ENCODE measurements at regions not wholly inside any gene's neighbourhood (a gene's known extent, or its start where the extent isn't known, plus 50 kb on each side); places are given as distances from the start of the nearest gene placed in this dataset.
"Not testable (repeated sequence)": the region's sequence is repeated elsewhere in the genome, so short reads cannot be mapped to it uniquely, and the experiment has no call there.

DNA sequence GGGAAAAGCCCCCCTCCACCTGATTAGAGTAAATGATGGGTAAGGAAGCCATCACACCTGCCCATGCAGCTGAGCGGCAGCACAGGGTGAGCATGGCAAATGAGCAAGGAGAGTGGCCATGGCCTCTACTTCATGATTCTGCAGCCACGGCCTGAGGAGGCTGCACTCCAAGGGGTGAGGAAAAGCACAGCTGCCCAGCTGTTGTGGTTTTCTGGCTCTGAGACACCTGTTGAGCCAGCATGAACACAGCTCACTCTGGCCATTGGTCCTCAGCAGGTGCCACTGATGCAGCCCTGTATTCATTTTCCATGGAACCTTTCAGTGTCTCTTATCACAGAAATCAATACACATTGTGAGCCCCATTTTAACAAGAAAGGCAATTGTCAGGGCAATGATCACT lies 707.2 kb downstream of the AACS start:
- DNase-seq (ENCODE audit: low read depth in 2 of 2), result no peak

DNA sequence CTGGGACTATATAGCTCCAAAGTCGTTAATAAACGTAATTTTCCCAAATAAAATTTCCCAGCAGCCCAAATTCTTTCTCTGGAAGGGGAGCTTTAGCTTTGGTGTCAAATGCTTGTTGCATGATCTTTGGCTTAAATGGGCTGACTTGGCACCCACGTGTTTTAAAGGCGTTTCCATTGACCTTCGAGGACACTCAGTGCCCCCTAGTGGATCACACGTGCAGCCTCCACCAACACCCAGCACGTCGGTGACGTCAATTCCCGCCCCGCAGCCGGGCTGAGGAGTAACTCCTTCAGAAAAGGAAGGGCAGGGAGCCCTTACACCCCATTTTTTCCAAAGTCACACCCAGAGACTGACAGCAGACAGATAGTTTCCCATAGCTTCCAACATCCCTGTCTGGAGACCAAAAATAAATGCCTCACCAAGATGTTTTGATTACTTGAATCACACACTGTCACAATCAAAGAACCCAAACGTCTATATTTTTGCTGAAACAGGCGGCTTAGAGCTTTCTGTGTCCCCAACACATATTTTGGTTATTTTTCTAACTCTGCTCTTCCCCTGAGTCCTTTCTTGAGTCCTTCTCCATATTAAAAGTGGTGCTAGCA lies 707.9 kb downstream of the AACS start:
- no peak for DNase-seq (ENCODE audit: low read depth in 2 of 2)

DNA sequence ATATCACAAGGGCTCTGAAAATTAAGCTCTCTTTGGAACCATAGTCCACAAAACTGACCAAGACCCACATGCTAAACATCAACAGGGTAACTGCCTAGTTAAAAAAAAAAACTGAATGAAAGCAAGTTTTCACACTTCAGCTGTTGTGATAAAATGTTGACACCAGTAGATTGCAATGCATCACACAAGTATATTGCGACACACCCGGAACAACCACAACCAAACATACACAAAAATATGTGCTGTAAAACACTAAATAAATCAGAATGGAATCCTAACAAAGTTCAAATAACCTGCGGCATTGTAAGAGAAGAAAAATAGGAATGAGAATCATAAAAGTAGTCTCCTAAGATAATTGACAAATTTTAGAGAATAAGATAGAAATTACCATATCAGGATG lies 710.3 kb downstream of the AACS start:
- no peak for DNase-seq (ENCODE audit: low read depth in 2 of 2)

DNA sequence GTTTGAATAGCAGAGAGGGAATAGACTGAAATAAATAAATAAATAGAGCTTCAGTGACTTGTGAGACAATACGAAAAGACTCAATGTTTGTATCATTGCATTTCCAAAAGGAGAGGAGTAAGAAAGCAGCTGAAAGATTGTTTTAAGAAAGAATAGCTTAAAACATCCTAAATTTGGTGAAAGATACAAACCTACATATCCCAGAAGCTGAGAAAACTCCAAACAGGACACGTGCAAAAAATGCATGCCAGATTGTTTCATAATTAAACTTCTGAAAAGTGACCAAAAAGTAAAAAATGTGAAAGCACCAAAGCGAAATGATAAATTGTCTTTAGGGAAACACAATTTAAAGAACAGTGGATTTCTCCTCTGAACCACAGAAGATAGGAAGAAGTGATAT lies 711.0 kb downstream of the AACS start:
- DNase-seq (ENCODE audit: low read depth in 2 of 2), result no peak

DNA sequence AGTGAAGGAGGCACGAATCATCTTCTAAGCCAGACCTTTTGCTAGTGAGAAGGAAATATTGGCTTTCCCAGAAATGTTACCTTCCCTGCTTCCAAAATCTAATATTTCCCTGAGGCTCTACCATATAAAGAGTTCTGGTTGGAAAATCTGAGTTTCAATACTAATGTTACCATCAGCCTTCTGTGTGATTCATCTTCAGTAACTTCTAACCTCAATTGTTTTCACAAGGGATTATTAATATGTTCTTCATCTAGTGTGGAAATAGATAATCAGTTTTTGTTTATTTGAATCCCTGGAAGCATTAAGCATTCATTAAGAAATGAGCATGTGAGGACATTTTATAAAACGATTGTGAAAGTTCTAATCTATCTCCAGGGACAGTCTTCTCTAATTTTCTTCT lies 720.9 kb downstream of the AACS start:
- no peak for DNase-seq (ENCODE audit: low read depth in 2 of 2)

DNA sequence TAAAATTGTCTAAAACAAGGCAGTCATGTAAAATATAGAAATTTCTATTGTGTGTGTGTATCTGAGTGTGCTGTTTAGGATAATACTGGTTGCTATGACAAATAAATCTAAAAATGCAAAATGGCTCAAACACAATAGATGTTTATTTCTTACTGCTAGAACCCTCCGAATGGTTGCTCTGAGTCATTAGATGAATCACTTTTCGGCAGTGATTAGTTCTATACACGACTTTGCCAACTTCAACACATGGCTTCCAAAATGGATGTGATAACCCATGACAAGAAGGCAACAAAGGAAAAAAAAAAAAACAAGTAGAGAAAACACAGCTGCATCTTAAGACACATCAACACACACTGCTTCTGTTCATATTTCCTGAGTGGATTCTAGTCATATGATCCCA lies 729.2 kb downstream of the AACS start:
- DNase-seq (ENCODE audit: low read depth in 2 of 2), result no peak

DNA sequence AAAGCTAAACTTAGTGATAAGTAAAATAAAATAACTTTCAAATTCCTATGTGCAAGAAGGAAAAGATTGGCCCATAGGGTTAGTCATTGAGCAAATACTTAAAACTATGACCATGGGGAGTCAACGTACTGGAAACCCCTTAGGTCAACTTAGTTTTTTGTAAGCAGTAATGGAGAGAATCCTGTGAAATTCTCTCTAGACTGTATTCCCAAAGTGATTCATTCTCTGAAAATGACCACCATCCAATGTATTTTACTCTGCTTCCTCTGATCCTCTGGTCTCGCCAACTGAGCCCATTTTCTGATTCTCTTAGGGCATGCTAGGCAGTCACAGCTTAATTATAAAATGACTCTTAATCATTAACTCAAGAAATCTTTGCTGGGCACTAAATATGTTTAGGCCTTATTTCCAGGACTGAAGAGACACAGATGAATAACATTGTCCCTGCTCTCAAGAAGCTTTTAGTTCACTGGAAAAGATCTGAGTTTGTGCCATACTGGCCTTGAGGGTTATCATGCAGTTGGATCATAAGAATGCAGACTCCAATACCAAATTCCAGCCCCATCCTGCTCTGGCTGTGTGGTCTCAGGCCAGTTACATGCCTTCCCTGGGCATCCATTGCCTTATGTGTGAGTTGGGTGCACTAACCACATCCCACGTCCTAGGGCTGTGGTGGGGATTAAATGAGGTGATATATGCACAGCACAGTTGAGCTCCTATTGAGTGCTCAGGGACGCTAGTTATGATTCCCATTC lies 732.4 kb downstream of the AACS start:
- DNase-seq (ENCODE audit: low read depth in 2 of 2), result no peak

DNA sequence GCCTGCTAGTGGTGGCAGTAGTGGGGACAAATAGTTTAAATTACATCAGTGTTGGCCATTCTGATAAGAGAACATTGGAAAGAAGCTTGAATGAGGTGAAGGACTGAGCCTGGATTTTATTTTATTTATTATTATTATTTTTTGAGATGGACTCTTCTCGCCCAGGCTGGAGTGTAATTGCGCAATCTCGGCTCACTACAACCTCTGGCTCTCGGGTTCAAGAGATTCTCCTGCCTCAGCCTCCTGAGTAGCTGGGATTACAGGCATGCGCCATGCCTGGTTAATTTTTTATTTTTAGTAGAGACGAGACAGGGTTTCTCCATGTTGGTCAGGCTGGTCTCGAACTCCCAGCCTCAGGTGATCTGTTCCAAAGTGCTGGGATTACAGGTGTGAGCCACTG lies 739.4 kb downstream of the AACS start:
- no peak for DNase-seq (ENCODE audit: low read depth in 2 of 2)

DNA sequence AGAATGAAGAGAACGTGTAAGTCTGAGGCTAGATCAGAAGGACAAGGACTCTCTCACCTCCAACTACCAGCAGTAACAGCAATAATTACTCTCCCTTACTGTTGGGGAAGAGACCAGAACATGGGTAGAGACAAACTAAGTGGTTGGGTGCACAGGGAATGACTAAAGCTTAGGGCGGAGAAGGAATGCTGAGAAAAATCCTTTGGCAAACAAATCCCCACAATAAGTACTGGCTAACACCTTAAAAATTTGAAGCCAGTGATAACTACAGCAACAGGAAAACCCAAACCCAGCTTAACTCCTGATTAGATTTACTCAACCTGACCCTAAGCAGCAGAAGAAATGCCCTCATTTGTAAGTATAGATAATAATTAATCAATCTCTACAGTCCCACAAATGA lies 759.0 kb downstream of the AACS start:
- DNase-seq (ENCODE audit: low read depth in 2 of 2), result no peak

DNA sequence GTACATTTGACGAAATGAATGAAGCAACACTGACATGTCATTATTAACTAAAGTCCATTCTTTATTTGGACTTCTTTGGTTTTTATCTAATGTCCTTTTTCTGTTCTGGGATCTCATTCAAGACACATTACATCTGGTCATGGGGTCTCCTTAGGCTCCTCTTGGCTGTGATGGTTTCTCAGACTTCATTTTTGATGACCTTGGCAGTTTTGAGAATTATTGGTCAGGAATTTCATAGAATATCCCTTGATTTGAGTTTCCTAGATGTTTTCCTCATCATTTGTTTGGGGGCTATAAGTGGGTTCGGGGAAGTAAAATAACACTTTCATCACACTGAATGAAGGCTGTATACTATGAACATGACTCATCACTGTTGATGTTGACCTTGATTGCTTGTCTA lies 770.6 kb downstream of the AACS start:
- no peak for DNase-seq (ENCODE audit: low read depth in 2 of 2)

DNA sequence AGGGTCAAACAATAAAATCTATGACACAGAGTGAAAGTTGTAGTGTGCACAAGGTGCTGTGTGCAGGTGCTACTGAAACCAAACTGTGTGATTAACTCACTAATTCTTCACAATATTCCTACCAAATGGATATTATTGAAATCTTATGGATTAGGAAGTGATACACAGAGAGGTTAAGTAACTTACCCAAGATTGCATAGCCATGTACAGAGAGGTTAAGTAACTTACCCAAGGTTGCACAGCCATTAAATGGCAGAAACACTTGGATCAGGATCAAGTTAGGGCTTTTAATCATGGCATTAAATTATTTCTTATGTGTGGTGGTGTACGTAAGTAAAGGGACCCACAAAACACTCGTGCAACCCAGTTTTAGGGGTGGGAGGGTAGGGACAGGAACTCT lies 771.4 kb downstream of the AACS start:
- DNase-seq (ENCODE audit: low read depth in 2 of 2), result no peak

DNA sequence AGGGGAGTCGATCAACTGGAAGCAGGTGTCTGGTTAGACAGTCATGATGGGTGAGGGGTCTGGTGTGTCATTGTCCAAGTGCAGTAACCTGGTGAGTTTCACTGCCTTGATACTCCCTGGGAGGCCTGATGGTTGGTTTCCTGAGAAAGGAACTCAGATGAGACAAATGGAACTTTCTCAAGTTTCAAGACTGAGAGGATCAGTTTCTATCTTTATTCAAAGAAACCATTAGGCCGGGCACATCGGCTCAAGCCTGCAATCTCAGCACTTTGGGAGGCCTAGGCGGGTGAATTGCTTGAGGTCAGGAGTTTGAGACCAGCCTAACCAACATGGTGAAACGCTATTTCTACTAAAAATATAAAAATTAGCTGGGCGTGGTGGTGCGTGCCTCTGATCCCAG lies 776.1 kb downstream of the AACS start:
- no peak for DNase-seq (ENCODE audit: low read depth in 2 of 2)

DNA sequence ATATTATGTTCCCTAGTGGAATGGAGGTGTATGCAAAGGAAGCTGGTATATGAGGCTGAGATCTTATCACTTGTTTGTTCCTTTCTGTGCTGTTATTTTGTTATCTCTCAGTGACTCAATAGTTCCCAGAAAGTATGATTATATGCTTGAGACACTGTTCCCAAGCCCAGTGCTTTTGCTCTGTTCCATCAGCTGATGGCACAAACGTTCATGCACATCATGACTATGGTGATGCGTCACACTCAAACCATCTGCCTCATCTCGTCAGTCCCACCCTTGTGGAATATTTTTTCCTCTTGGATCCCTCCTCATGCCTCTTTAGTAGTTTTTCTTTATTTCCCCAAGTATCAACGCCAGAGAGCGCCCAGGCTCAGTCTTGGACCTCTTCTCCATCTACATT lies 786.9 kb downstream of the AACS start:
- no peak for DNase-seq (ENCODE audit: low read depth in 2 of 2)

DNA sequence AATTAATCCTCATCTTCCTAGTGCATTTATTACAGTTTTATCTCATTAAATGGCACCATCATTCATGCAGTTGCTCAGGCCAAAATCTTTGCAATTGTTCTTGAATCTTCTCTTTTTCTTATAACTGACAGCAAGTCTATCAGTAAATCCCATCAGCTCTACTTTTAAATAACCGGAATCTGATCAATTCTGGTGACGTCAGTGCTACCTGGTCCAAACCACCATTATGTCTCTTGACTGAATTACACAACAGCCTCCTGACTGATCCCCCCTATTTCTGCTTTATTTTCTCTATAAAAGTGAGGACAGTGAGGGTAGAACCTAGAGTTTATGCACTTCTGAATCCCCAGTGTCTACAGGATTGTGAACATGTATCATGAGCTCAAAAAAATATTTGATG lies 787.4 kb downstream of the AACS start:
- DNase-seq (ENCODE audit: low read depth in 2 of 2), result no peak

DNA sequence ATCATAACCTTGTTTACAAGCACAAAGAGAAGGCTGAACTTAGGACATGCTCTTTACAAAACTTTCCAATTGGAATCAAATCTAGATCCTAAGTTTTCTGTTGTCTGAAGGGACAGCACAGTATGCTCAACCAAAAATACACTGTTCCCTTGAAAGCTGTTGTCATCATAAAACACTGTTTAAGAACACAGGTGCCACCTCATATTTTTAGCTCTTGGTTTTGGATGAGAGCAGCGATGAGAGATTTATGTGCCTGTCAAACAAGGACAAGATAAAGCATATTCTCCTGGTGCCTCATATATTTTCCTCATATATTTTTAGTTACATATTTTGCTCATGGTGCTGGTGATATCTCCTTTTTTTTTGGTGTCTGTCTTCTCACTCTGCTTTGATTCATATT lies 788.4 kb downstream of the AACS start:
- DNase-seq (ENCODE audit: low read depth in 2 of 2), result no peak

DNA sequence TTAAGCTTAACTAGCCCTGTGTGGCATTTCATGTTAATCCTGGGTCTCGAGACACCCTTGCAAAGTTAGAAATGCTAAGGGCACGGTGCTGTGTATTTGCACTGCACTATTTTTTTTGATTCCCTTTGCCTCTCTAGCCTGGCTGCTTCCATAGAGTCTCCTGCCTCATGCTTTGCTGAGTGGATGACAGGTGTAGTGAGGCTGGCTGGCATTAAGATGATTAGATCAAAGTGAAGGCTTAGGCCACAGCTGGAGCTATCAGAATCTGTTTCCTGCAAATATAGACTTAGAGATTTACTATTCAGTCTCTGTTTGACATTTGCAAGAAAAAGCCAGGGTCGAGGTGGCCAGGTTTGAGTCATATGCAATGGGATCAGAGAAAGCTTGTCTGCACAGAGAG lies 791.1 kb downstream of the AACS start:
- no peak for DNase-seq (ENCODE audit: low read depth in 2 of 2)

DNA sequence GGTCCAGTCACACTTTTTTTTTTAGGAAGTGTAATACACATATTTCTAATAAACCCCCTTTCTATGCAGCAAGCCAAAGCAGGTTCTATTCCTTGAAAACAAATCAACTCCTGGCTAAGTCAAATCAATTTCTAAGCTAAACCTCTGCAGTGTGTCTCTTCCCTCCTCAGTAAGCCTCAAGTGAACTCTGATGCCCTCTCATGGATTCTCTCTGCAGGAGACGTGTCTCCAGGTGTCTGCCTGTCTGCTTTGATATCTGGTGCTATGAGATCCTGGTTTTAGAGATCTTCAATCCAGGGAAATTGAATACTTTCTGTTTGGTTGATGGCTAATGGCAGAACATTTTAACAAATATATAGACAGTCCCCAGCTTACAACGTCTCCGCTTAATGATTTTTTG lies 791.7 kb downstream of the AACS start:
- DNase-seq (ENCODE audit: low read depth in 2 of 2), result no peak

DNA sequence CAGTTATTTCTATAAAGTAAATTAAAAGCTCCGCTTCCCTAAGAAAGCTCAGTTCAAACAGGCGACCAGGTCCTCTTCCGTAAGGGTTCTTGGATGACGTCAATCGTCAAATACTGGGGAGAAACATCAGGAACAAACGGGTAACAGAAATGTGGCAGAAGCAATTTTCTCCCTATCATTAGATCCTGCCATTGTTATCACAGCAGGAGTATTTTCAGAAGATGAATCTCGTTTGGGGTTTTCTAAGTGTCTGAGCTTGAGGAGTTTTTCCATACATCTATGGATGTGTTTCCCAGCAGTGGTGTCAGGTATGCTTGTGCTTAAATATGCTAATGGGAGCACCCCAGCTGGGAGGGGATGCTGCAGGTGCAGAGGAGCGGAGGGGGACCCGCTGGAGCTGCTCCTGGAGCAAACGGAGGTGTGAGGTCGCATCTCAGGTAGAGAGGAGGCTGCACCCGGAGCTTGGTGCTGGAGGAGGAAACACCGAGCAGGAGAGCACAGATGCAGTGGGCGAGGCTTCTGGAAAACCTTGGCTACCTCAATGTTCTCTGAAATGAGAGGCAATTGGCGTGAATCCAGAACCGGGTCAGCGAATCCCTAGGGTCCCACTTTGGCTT lies 795.5 kb downstream of the AACS start:
- DNase-seq (ENCODE audit: low read depth in 2 of 2), result no peak

DNA sequence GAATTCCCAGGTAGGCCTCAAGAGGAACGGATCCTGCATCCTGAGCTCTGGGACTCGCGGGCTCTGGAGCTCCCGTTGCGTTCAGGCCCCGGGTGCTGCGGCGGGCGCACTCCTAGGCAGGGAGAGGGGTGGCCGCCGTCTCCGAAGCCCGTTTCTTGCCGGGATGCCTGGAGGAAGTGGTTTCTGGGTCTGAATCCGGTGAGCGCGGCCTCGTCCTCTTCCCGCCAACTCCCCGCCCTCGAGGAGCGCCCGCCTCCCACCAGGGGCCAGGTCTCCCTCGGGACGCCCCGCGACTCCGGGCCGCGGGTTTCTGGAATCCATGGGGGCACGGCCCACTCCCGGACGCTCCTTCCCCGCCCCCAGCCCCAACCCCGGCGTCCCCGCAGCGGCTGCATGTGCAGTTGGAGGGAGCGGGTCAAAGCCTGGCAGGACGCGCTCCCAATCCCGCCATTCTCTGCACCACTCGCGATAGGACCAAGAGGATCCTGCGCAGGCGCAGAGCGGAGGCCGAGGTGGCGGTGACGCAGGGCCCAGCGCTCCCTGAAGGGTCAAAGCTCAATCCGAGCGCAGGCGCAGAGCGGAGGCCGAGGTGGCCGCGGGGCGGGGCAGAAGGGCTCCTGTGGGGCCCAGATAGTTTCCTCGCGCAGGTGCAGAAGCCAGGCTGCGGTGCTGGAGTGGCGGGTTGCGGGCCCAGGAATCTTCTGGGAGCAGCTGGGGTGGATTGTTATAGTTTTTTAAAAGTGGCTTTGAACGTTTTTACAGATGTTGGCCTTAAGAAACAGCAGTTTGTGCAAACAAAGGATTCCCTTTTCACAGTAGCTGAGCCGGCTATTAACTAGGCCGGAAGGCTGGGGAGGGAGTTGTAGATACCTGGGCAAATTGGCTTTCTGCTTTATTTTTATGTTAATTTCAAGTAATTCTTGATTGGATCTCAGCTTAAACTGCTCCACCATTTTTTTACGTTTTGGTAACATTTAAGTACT lies 796.4 kb downstream of the AACS start:
- no peak for DNase-seq (ENCODE audit: low read depth in 2 of 2)

DNA sequence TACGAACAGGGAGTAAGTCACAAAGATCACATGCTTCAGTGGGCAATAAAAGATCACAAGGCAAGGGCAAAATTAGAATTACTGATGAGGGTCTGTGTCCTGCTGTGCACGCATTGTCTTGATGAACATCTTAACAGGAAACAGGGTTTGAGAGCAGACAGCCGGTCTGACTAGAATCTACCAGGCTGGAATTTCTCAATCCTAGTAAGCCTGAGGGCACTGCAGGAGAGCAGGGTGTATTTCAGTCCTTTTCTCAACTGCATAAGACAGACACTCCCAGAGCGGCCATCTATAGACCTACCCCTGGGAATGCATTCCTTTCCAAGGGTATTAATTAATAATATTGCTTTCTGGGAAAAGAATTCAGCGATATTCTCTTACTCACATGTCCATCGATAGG lies 800.0 kb downstream of the AACS start:
- not testable (repeated sequence) for DNase-seq (ENCODE audit: low read depth in 2 of 2)

DNA sequence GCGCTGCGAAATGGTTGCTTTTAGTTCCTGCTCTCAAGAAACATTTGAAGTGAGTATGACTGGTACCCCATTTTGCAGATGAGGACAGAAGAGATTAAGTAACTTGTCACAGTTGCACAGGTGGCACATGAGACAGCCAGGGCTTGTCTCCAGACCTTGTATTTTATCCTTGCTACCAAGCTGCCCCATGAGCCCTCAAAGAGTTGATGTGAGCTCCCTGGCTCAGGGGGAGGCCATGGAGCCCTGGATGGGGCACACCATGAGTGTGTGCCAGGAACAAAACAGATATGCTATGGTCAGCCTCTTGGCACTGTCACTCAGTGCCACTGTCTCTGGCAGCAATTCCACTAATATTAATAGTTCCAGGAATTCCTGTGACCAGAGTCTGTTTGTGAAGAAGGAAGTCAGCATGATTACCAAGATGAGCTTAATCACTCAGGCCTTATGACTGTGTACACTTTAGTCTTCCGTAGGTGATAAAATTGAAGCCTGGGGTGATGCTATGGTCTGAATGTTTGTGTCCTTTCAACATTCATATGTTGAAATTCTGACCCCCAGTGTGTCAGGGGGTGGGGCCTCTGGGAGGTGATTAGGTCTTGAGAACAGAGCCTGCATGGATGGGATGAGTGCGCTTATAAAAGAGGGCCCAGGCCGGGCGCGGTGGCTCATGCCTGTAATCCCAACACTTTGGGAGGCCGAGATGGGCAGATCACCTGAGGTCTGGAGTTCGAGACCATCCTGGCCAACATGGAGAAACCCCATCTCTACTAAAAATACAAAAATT lies 806.8 kb downstream of the AACS start:
- no peak for DNase-seq (ENCODE audit: low read depth in 2 of 2)
